CD14-positive monocyte (primary cell): ENCODE measurements at regions not wholly inside any gene's neighbourhood (a gene's known extent, or its start where the extent isn't known, plus 50 kb on each side); places are given as distances from the start of the nearest gene placed in this dataset.

Source experiments
- DNase-seq, 3 donors: peaks; one replicate each; pipeline ENCODE4 v3.0.0-alpha.2; 2011 to 2022
- H2AFZ ChIP-seq: 2 replicates; pipeline ENCODE4 v1.6.0; 2012; ENCODE audit warnings: mild to moderate bottlenecking, low read depth, low read length, inconsistent platforms; ENCODE audit not compliant: insufficient read depth, poor library complexity, severe bottlenecking
- H3K27ac ChIP-seq, 2 donors: 1 replicate in 1 of 2; 2 replicates in 1 of 2; pipeline ENCODE4 v1.5.1; 2012 to 2013; ENCODE audit warnings: low read length in 2 of 2, control low read depth in 1 of 2, inconsistent platforms in 1 of 2, low read depth in 1 of 2, mild to moderate bottlenecking in 1 of 2
- H3K27me3 ChIP-seq, 2 donors: one replicate each; pipeline versions ENCODE4 v1.6.0 to v1.6.1; 2011 to 2013; ENCODE audit warnings: low read length in 2 of 2; ENCODE audit not compliant: control insufficient read depth in 2 of 2, insufficient read depth in 2 of 2
- H3K36me3 ChIP-seq, 2 donors: replicated peaks in 1 of 2; 1 replicate in 1 of 2; 2 replicates in 1 of 2; pipeline versions ENCODE4 v1.5.1 to v1.6.1; 2012 to 2013; ENCODE audit warnings: low read length in 2 of 2, control low read depth in 1 of 2, inconsistent platforms in 1 of 2, mild to moderate bottlenecking in 1 of 2; ENCODE audit not compliant: insufficient read depth in 2 of 2, control insufficient read depth in 1 of 2
- H3K4me1 ChIP-seq, 2 donors: 1 replicate in 1 of 2; 2 replicates in 1 of 2; pipeline versions ENCODE4 v1.5.1 to v1.6.1; 2012 to 2013; ENCODE audit warnings: low read length in 2 of 2, control low read depth in 1 of 2, inconsistent platforms in 1 of 2, mild to moderate bottlenecking in 1 of 2, moderate library complexity in 1 of 2; ENCODE audit not compliant: insufficient read depth in 2 of 2, control insufficient read depth in 1 of 2
- H3K4me2 ChIP-seq: replicated peaks from 2 replicates; pipeline ENCODE3; 2012; ENCODE audit warnings: low read length, moderate library complexity, mild to moderate bottlenecking; ENCODE audit not compliant: poor library complexity, severe bottlenecking; ENCODE audit errors: extremely low read depth
- H3K4me3 ChIP-seq, 3 experiments: fragments of 200-600 bp in 1 of 3; sonication (generic) in 1 of 3; replicated peaks in 1 of 3; 1 replicate in 2 of 3; 2 replicates in 1 of 3; pipeline ENCODE4 v1.5.1; 2011 to 2013; ENCODE audit warnings: low read length in 3 of 3, mild to moderate bottlenecking in 3 of 3, control low read depth in 2 of 3, low read depth in 2 of 3, inconsistent platforms in 1 of 3, moderate library complexity in 1 of 3
- H3K79me2 ChIP-seq: 2 replicates; pipeline ENCODE4 v1.6.0; 2012; ENCODE audit warnings: mild to moderate bottlenecking, control low read depth, inconsistent platforms, low read length, moderate library complexity; ENCODE audit not compliant: insufficient read depth
- H3K9ac ChIP-seq: 2 replicates; pipeline ENCODE4 v1.6.0; 2017; ENCODE audit warnings: low read length, mild to moderate bottlenecking; ENCODE audit not compliant: insufficient read depth, poor library complexity, severe bottlenecking
- H3K9me3 ChIP-seq, 2 donors: replicated peaks in 1 of 2; 1 replicate in 1 of 2; 2 replicates in 1 of 2; pipeline versions ENCODE4 v1.5.1 to v1.6.1; 2012 to 2013; ENCODE audit warnings: low read length in 2 of 2, control low read depth in 1 of 2; ENCODE audit not compliant: control insufficient read depth in 1 of 2, insufficient read depth in 1 of 2
- H4K20me1 ChIP-seq: 2 replicates; pipeline ENCODE4 v1.6.0; 2012; ENCODE audit warnings: mild to moderate bottlenecking, low read length, control low read depth, moderate library complexity; ENCODE audit not compliant: insufficient read depth
- H3K27ac Mint-ChIP-seq, 7 donors: one replicate each; pipeline ENCODE4 v1.8.0; 2020; ENCODE audit warnings: mild to moderate bottlenecking in 7 of 7, mixed read lengths in 7 of 7, moderate library complexity in 6 of 7, inconsistent platforms in 2 of 7
- H3K27me3 Mint-ChIP-seq, 3 donors: one replicate each; pipeline ENCODE4 v1.8.0; 2021 to 2022; ENCODE audit warnings: low read depth in 3 of 3, mild to moderate bottlenecking in 3 of 3, mixed read lengths in 3 of 3, moderate library complexity in 3 of 3, inconsistent platforms in 1 of 3
- H3K36me3 Mint-ChIP-seq, 2 donors: one replicate each; pipeline ENCODE4 v1.8.0; 2020; ENCODE audit warnings: mixed read lengths in 2 of 2, inconsistent platforms in 1 of 2, mild to moderate bottlenecking in 1 of 2
- H3K4me1 Mint-ChIP-seq: one replicate; pipeline ENCODE4 v1.8.0; 2020; ENCODE audit warnings: mild to moderate bottlenecking, mixed read lengths
- H3K4me3 Mint-ChIP-seq, 2 donors: one replicate each; pipeline ENCODE4 v1.8.0; 2020; ENCODE audit warnings: mild to moderate bottlenecking in 2 of 2, mixed read lengths in 2 of 2, moderate library complexity in 1 of 2
- H3K9me3 Mint-ChIP-seq, 7 donors: one replicate each; pipeline ENCODE4 v1.8.0; 2020 to 2022; ENCODE audit warnings: mixed read lengths in 7 of 7, mild to moderate bottlenecking in 6 of 7, moderate library complexity in 6 of 7, inconsistent platforms in 2 of 7
- WGBS: methylation state at CpG from one replicate; pipeline ENCODE4 v1.1.5; 2013; ENCODE audit warnings: missing lambda C conversion rate; ENCODE audit not compliant: insufficient coverage; 5-methylcytosine and 5-hydroxymethylcytosine counted together
- intact Hi-C, 2 donors: fragments of 100-400 bp; cut with micrococcal nuclease; formaldehyde crosslinking; loops; one replicate each; pipeline versions ENCODE4 v1.15.0 to v1.15.1; 2023
- TF ChIP-seq, protein P1 (sequence below): fragments of 200-600 bp; IDR thresholded peaks from one replicate; pipeline ENCODE4 v1.8.0; 2022; ENCODE audit warnings: antibody characterized with exemption, mild to moderate bottlenecking

DNA sequence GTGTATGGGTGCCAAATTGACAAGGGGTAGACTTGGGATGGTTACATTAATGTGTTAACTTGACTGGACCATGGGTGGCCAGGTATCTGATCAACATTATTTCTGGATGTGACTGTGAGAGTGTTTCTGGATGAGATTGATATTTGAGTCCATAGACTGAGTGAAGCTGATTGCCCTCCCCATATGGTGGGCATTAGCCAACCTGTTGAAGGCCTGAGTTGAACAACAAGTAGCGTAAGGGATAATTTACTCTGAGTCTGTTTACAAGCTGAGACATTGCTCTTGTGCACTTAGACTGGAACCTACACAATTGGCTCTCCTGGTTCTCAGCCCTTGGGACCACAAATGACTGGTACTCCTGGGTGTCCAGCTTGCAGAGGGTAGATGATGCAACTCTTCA is 240.1 kb downstream of the ASXL3 start:
- intact Hi-C loops, result no loop called here
- no peaks in the 10 kb centered on the region for H4K20me1 ChIP-seq
- H3K4me1 ChIP-seq, result no peaks in the 10 kb centered on the region
- H3K4me3 ChIP-seq, result no peak overlapping the region
- TF ChIP-seq, protein P1, sequence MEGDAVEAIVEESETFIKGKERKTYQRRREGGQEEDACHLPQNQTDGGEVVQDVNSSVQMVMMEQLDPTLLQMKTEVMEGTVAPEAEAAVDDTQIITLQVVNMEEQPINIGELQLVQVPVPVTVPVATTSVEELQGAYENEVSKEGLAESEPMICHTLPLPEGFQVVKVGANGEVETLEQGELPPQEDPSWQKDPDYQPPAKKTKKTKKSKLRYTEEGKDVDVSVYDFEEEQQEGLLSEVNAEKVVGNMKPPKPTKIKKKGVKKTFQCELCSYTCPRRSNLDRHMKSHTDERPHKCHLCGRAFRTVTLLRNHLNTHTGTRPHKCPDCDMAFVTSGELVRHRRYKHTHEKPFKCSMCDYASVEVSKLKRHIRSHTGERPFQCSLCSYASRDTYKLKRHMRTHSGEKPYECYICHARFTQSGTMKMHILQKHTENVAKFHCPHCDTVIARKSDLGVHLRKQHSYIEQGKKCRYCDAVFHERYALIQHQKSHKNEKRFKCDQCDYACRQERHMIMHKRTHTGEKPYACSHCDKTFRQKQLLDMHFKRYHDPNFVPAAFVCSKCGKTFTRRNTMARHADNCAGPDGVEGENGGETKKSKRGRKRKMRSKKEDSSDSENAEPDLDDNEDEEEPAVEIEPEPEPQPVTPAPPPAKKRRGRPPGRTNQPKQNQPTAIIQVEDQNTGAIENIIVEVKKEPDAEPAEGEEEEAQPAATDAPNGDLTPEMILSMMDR, result no peak
- H3K9me3 Mint-ChIP-seq, result peaks cover 4 to 25% (median 12%) of the 10 kb centered on the region in 7 donors
- DNase-seq, result no peak
- peaks cover 3 to 8% of the 10 kb centered on the region in 2 donors for H3K9me3 ChIP-seq
- no peak overlapping the region for H3K4me3 Mint-ChIP-seq
- peaks cover 0 to 2% of the 10 kb centered on the region in 2 donors for H3K36me3 Mint-ChIP-seq
- H3K27me3 Mint-ChIP-seq, result peaks cover 4 to 7% (median 6%) of the 10 kb centered on the region in 3 donors
- H3K4me1 Mint-ChIP-seq, result no peaks in the 10 kb centered on the region
- H3K79me2 ChIP-seq, result no peaks in the 10 kb centered on the region
- no peak overlapping the region for H2AFZ ChIP-seq
- H3K27me3 ChIP-seq, result peaks cover 0 to 6% of the 10 kb centered on the region in 2 donors
- H3K27ac ChIP-seq, result no peak overlapping the region
- WGBS, result 100% methylated on average over 1 of the region's 1 CpG
- no peaks in the 10 kb centered on the region for H3K36me3 ChIP-seq
- no peak overlapping the region for H3K9ac ChIP-seq
- no peak overlapping the region for H3K4me2 ChIP-seq
- no peak overlapping the region for H3K27ac Mint-ChIP-seq

DNA sequence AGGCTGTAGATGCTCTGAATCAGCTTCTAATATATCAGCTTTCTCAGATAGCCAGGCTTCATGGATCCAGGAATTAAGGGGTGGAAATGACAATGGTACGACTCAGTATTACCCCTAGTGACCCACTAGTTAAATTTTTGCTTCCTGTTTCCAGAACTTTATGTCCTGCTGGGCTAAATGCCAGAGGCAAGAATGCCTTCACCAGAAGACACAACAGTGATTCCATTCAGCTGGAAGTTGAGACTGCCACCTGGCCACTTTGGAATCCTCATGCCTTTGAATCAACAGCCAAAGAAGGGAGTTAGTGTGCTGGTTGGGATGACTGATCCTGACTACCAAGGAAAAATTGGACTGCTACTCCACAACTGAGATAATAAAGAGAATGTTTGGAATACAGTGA is 239.1 kb downstream of the ASXL3 start:
- Histone ChIP-seq H3K4me3 (no peak overlapping the region), H3K79me2 (no peaks in the 10 kb centered on the region), H3K9me3 (peaks cover 3 to 8% of the 10 kb centered on the region in 2 donors), H3K36me3 (no peaks in the 10 kb centered on the region), H3K4me2 (no peak overlapping the region), H3K4me1 (no peaks in the 10 kb centered on the region), H3K27ac (no peak overlapping the region), H2AFZ (no peak overlapping the region), H3K27me3 (peaks cover 0 to 6% of the 10 kb centered on the region in 2 donors), H3K9ac (no peak overlapping the region), H4K20me1 (no peaks in the 10 kb centered on the region)
- intact Hi-C loops, result no loop called here
- H3K4me1 Mint-ChIP-seq, result no peaks in the 10 kb centered on the region
- TF ChIP-seq, protein P1, result no peak
- no CpG with 5 or more reads among the region's 1 CpG for WGBS
- H3K9me3 Mint-ChIP-seq, result peaks cover 4 to 21% (median 12%) of the 10 kb centered on the region in 7 donors
- peaks cover 0 to 2% of the 10 kb centered on the region in 2 donors for H3K36me3 Mint-ChIP-seq
- H3K4me3 Mint-ChIP-seq, result no peak overlapping the region
- H3K27ac Mint-ChIP-seq, result no peak overlapping the region
- H3K27me3 Mint-ChIP-seq, result peaks cover 4 to 7% (median 6%) of the 10 kb centered on the region in 3 donors
- no peak for DNase-seq
